GM12878 (cell line): ENCODE measurements at regions not wholly inside any gene's neighbourhood (a gene's known extent, or its start where the extent isn't known, plus 50 kb on each side); places are given as distances from the start of the nearest gene placed in this dataset.
A peak's percentile ranks its signal among the peaks of the same experiment; 100 is the strongest.

Experiments
- CBX3 ChIP-seq: fragments of 200-600 bp; sonication (generic); IDR thresholded peaks from 2 replicates; pipeline ENCODE4 v1.6.1; 2016; ENCODE audit warnings: low read depth, borderline replicate concordance
- CEBPB ChIP-seq, 2 experiments: fragments of 150-350 bp in 1 of 2; IDR thresholded peaks; 2 replicates each; pipeline ENCODE4 v1.6.1; 2012 to 2014; ENCODE audit warnings: low read depth in 2 of 2, low read length in 2 of 2, borderline replicate concordance in 1 of 2, inconsistent platforms in 1 of 2
- CHD4 ChIP-seq: fragments of 200-600 bp; sonication (generic); IDR thresholded peaks from 2 replicates; pipeline ENCODE4 v1.6.1; 2016; ENCODE audit warnings: mild to moderate bottlenecking
- EP300 ChIP-seq, 2 experiments: fragments of 150-350 bp in 1 of 2; IDR thresholded peaks; 2 replicates each; pipeline ENCODE4 v1.6.1; 2011 to 2012; ENCODE audit warnings: low read depth in 2 of 2, low read length in 2 of 2, borderline replicate concordance in 1 of 2, improper control_type of control experiment in 1 of 2, inconsistent platforms in 1 of 2; ENCODE audit not compliant: control insufficient read depth in 1 of 2
- GABPA ChIP-seq: IDR thresholded peaks from 2 replicates; pipeline ENCODE4 v1.6.1; 2014; ENCODE audit warnings: antibody characterized with exemption, low read depth, mild to moderate bottlenecking, inconsistent platforms
- IKZF1 ChIP-seq: fragments of 450-650 bp; conservative IDR thresholded peaks from 2 replicates; pipeline ENCODE4 v1.6.1; 2017; ENCODE audit warnings: antibody characterized with exemption, mild to moderate bottlenecking
- IKZF2 ChIP-seq, 2 experiments: fragments of 450-650 bp; IDR thresholded peaks; 2 replicates each; pipeline ENCODE4 v1.6.1; 2017; ENCODE audit warnings: mild to moderate bottlenecking in 2 of 2, moderate library complexity in 2 of 2
- MTA2 ChIP-seq: fragments of 450-650 bp; IDR thresholded peaks from 2 replicates; pipeline ENCODE4 v1.6.1; 2016; ENCODE audit warnings: low read depth, mild to moderate bottlenecking, moderate library complexity
- MXI1 ChIP-seq: fragments of 150-350 bp; IDR thresholded peaks from 2 replicates; pipeline ENCODE4 v1.6.1; 2011; ENCODE audit warnings: low read depth, mild to moderate bottlenecking, inconsistent platforms, low read length, improper control_type of control experiment
- NR2F1 ChIP-seq: fragments of 450-650 bp; conservative IDR thresholded peaks from 2 replicates; pipeline ENCODE4 v1.6.1; 2017; ENCODE audit warnings: mild to moderate bottlenecking
- RUNX3 ChIP-seq: IDR thresholded peaks from 2 replicates; pipeline ENCODE4 v1.6.1; 2012; ENCODE audit warnings: low read length, inconsistent platforms
- SIX5 ChIP-seq: IDR thresholded peaks from 2 replicates; pipeline ENCODE4 v1.6.1; 2011; ENCODE audit warnings: mild to moderate bottlenecking, low read depth, low read length, moderate library complexity; ENCODE audit not compliant: severe bottlenecking
- SMAD5 ChIP-seq: IDR thresholded peaks from 2 replicates; pipeline ENCODE4 v1.6.1; 2016; ENCODE audit warnings: antibody characterized with exemption, low read depth
- SMARCA5 ChIP-seq: fragments of 450-650 bp; IDR thresholded peaks from 2 replicates; pipeline ENCODE4 v1.6.1; 2017; ENCODE audit warnings: mild to moderate bottlenecking
- SREBF2 ChIP-seq: IDR thresholded peaks from 2 replicates; pipeline ENCODE4 v1.6.1; 2012; ENCODE audit warnings: mild to moderate bottlenecking, low read length
- STAT1 ChIP-seq: fragments of 450-650 bp; conservative IDR thresholded peaks from 2 replicates; pipeline ENCODE4 v1.6.1; 2014; ENCODE audit warnings: antibody characterized with exemption, mild to moderate bottlenecking
- YY1 ChIP-seq: IDR thresholded peaks from 2 replicates; pipeline ENCODE4 v1.6.1; 2011; ENCODE audit warnings: low read depth, mild to moderate bottlenecking, low read length
- ZNF24 ChIP-seq: fragments of 450-650 bp; IDR thresholded peaks from 2 replicates; pipeline ENCODE4 v1.6.1; 2017; ENCODE audit warnings: antibody characterized with exemption, mild to moderate bottlenecking
- ZSCAN29 ChIP-seq: fragments of 450-650 bp; IDR thresholded peaks from 2 replicates; pipeline ENCODE4 v1.6.1; 2017; ENCODE audit warnings: mild to moderate bottlenecking, moderate library complexity
- TF ChIP-seq, protein P1 (sequence below): fragments of 450-650 bp; IDR thresholded peaks from 2 replicates; pipeline ENCODE4 v1.6.1; 2016; ENCODE audit warnings: mild to moderate bottlenecking, moderate library complexity, borderline replicate concordance
- TF ChIP-seq, protein P2 (sequence below): fragments of 150-350 bp; IDR thresholded peaks from 2 replicates; pipeline ENCODE4 v1.6.1; 2016; ENCODE audit warnings: low read depth, low read length
- TF ChIP-seq, protein P3 (sequence below): IDR thresholded peaks from 2 replicates; pipeline ENCODE4 v1.6.1; 2012; ENCODE audit warnings: low read depth, low read length, improper control_type of control experiment

DNA sequence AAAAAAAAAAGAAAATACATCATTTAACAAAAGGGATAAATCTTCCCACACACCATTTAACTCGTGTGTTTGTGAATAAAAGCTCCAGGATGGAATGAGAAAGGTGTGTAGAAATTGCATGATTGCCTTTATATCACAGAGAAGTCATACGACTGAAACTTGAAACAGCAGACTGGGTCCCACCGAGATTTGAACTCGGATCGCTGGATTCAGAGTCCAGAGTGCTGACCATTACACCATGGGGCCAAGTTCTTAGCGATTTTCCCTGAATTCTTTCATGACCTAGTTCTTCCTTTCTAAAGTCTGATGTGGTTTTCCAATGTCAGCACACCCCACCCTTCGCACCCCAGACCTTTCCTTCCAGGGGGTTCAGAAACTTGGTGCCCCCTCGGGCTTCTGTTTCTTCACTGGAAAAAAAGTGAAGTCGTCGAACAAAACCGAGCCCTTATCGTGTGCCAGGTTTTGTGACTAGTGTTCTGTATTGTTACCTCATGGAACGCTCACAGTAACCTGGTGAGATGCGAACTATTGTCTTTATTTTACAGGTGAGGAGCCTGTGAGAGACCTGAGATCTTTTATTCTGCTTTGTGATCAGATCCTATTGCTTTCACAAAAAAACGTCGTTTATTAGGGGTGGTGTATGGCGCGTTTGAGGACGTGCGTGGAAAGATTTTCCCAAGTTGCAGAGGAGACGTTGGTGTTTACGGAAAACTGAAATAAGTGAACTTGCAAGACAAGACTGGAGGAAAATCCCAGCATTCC, 120.8 kb downstream of the OR2B2 start (continued):
- TF ChIP-seq, protein P1, sequence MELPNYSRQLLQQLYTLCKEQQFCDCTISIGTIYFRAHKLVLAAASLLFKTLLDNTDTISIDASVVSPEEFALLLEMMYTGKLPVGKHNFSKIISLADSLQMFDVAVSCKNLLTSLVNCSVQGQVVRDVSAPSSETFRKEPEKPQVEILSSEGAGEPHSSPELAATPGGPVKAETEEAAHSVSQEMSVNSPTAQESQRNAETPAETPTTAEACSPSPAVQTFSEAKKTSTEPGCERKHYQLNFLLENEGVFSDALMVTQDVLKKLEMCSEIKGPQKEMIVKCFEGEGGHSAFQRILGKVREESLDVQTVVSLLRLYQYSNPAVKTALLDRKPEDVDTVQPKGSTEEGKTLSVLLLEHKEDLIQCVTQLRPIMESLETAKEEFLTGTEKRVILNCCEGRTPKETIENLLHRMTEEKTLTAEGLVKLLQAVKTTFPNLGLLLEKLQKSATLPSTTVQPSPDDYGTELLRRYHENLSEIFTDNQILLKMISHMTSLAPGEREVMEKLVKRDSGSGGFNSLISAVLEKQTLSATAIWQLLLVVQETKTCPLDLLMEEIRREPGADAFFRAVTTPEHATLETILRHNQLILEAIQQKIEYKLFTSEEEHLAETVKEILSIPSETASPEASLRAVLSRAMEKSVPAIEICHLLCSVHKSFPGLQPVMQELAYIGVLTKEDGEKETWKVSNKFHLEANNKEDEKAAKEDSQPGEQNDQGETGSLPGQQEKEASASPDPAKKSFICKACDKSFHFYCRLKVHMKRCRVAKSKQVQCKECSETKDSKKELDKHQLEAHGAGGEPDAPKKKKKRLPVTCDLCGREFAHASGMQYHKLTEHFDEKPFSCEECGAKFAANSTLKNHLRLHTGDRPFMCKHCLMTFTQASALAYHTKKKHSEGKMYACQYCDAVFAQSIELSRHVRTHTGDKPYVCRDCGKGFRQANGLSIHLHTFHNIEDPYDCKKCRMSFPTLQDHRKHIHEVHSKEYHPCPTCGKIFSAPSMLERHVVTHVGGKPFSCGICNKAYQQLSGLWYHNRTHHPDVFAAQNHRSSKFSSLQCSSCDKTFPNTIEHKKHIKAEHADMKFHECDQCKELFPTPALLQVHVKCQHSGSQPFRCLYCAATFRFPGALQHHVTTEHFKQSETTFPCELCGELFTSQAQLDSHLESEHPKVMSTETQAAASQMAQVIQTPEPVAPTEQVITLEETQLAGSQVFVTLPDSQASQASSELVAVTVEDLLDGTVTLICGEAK: peak; percentile 38; the same call in 1 of the 2 replicates
- peak; percentile 98 for TF ChIP-seq ZNF24
- TF ChIP-seq SIX5: no peak
- TF ChIP-seq ZSCAN29: peak; percentile 90
- TF ChIP-seq, protein P2, sequence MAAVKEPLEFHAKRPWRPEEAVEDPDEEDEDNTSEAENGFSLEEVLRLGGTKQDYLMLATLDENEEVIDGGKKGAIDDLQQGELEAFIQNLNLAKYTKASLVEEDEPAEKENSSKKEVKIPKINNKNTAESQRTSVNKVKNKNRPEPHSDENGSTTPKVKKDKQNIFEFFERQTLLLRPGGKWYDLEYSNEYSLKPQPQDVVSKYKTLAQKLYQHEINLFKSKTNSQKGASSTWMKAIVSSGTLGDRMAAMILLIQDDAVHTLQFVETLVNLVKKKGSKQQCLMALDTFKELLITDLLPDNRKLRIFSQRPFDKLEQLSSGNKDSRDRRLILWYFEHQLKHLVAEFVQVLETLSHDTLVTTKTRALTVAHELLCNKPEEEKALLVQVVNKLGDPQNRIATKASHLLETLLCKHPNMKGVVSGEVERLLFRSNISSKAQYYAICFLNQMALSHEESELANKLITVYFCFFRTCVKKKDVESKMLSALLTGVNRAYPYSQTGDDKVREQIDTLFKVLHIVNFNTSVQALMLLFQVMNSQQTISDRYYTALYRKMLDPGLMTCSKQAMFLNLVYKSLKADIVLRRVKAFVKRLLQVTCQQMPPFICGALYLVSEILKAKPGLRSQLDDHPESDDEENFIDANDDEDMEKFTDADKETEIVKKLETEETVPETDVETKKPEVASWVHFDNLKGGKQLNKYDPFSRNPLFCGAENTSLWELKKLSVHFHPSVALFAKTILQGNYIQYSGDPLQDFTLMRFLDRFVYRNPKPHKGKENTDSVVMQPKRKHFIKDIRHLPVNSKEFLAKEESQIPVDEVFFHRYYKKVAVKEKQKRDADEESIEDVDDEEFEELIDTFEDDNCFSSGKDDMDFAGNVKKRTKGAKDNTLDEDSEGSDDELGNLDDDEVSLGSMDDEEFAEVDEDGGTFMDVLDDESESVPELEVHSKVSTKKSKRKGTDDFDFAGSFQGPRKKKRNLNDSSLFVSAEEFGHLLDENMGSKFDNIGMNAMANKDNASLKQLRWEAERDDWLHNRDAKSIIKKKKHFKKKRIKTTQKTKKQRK: no peak
- TF ChIP-seq EP300 (IDR thresholded peaks at IDR 0.05; ENCODE audit: borderline replicate concordance in 1 of 2, control insufficient read depth in 1 of 2, low read depth in 2 of 2, low read length in 2 of 2): peak in 1 of 2 experiments; percentile 38; a peak in 1 of 4 replicates
- TF ChIP-seq MTA2: no peak
- TF ChIP-seq SMARCA5: peak; percentile 80; the same call in 1 of the 2 replicates
- TF ChIP-seq MXI1: peak; percentile 26; the same call in 1 of the 2 replicates
- TF ChIP-seq IKZF2 (IDR thresholded peaks at IDR 0.05): peak; percentile 53 to 71; a peak in 3 of 4 replicates
- TF ChIP-seq CHD4: no peak
- peak; percentile 70 for TF ChIP-seq RUNX3
- TF ChIP-seq SMAD5: no peak
- peak; percentile 86 for TF ChIP-seq SREBF2
- TF ChIP-seq YY1: 0 out of 2 replicates have a peak, but pooled peaks have one; percentile 16
- TF ChIP-seq STAT1: no peak
- no peak for TF ChIP-seq CEBPB (IDR thresholded peaks at IDR 0.05; ENCODE audit: borderline replicate concordance in 1 of 2, low read depth in 2 of 2, low read length in 2 of 2)
- TF ChIP-seq, protein P3, sequence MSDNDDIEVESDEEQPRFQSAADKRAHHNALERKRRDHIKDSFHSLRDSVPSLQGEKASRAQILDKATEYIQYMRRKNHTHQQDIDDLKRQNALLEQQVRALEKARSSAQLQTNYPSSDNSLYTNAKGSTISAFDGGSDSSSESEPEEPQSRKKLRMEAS: no peak
- TF ChIP-seq IKZF1: peak; percentile 59; the same call in 1 of the 2 replicates
- 0 out of 2 replicates have a peak, but pooled peaks have one; percentile 14 for TF ChIP-seq NR2F1
- TF ChIP-seq CBX3: no peak
- TF ChIP-seq GABPA: peak; percentile 58; the same call in 1 of the 2 replicates
- TF ChIP-seq, all 136 proteins: peak for 20
